Ishikawa (cell line): ENCODE measurements at regions not wholly inside any gene's neighbourhood (a gene's known extent, or its start where the extent isn't known, plus 50 kb on each side); places are given as distances from the start of the nearest gene placed in this dataset.

Experiments used
- TAF1 ChIP-seq: IDR thresholded peaks from 2 replicates; pipeline ENCODE4 v1.6.1; 2012; ENCODE audit warnings: low read depth, mild to moderate bottlenecking
- YY1 ChIP-seq: IDR thresholded peaks from 2 replicates; pipeline ENCODE4 v1.6.1; 2012; ENCODE audit warnings: low read depth
- TF ChIP-seq, protein P1 (sequence below): IDR thresholded peaks from 2 replicates; pipeline ENCODE4 v1.6.1; 2012
- TF ChIP-seq, protein P2 (sequence below): IDR thresholded peaks from 2 replicates; pipeline ENCODE4 v1.6.1; 2012

DNA sequence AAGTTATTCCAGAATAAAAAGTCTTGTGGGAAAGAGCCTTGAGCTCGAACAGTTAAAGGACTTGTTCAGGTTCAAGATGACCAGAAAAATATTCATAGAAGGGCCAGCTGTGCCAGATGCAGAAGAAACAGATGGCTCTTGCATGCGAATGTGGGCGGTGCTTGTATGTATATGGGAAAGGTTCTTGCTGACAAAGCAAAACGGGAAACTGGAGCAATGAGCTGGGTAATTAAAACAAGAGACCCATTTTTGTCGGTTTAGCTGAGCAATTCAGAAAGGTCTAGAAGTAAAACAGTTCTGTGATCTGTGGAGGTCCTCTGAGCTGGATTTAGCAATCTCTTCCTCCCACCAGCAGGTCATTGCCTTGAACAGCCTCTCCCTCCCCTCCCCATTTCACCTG, 107.2 kb upstream of the MARK1 start:
- no peak for TF ChIP-seq YY1
- TF ChIP-seq, protein P1, sequence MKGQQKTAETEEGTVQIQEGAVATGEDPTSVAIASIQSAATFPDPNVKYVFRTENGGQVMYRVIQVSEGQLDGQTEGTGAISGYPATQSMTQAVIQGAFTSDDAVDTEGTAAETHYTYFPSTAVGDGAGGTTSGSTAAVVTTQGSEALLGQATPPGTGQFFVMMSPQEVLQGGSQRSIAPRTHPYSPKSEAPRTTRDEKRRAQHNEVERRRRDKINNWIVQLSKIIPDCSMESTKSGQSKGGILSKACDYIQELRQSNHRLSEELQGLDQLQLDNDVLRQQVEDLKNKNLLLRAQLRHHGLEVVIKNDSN: no peak
- no peak for TF ChIP-seq TAF1
- TF ChIP-seq, protein P2, sequence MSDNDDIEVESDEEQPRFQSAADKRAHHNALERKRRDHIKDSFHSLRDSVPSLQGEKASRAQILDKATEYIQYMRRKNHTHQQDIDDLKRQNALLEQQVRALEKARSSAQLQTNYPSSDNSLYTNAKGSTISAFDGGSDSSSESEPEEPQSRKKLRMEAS: no peak
